Activated CD8-positive, alpha-beta T cell treated with anti-CD3 and anti-CD28 coated beads for 36 hours (primary cell): ENCODE measurements at regions not wholly inside any gene's neighbourhood (a gene's known extent, or its start where the extent isn't known, plus 50 kb on each side); places are given as distances from the start of the nearest gene placed in this dataset.

Experiments used
- ATAC-seq: fragments of 200-7000 bp; cut with Tn5 transposase; one replicate; pipeline ENCODE4 v1.10.0; 2021; ENCODE audit warnings: mild to moderate bottlenecking, moderate library complexity
- CTCF ChIA-PET: fragments of 350-600 bp; sonication (Branson Sonifier 250); formaldehyde crosslinking; loops from one replicate; lab custom pipeline; 2021; ENCODE audit warnings: antibody characterized with exemption; lab: Charles Lee
- POLR2A ChIA-PET: fragments of 350-600 bp; sonication (Branson Sonifier 250); formaldehyde crosslinking; loops from one replicate; lab custom pipeline; 2021; ENCODE audit warnings: antibody characterized with exemption; lab: Charles Lee
- DNase-seq: peaks from one replicate; pipeline ENCODE4 v3.0.0-alpha.2; 2020
- H3K27ac Mint-ChIP-seq: one replicate; pipeline ENCODE4 v1.8.0; 2021; ENCODE audit warnings: mild to moderate bottlenecking, mixed read lengths
- H3K27me3 Mint-ChIP-seq: one replicate; pipeline ENCODE4 v1.8.0; 2021; ENCODE audit warnings: mixed read lengths
- H3K36me3 Mint-ChIP-seq: one replicate; pipeline ENCODE4 v1.8.0; 2021; ENCODE audit warnings: low read depth, mixed read lengths
- H3K4me1 Mint-ChIP-seq: one replicate; pipeline ENCODE4 v1.8.0; 2021; ENCODE audit warnings: low read depth, mixed read lengths
- H3K4me3 Mint-ChIP-seq: one replicate; pipeline ENCODE4 v1.8.0; 2021; ENCODE audit warnings: mild to moderate bottlenecking, moderate library complexity, mixed read lengths
- H3K9me3 Mint-ChIP-seq: one replicate; pipeline ENCODE4 v1.8.0; 2021; ENCODE audit warnings: mixed read lengths
- intact Hi-C: fragments of 100-400 bp; cut with micrococcal nuclease; formaldehyde crosslinking; loops from one replicate; pipeline ENCODE4 v1.10.0; 2022
- TF ChIP-seq, protein P1 (sequence below): fragments of 200-600 bp; IDR thresholded peaks from one replicate; pipeline ENCODE4 v1.8.0; 2022; ENCODE audit warnings: antibody characterized with exemption, mild to moderate bottlenecking

DNA sequence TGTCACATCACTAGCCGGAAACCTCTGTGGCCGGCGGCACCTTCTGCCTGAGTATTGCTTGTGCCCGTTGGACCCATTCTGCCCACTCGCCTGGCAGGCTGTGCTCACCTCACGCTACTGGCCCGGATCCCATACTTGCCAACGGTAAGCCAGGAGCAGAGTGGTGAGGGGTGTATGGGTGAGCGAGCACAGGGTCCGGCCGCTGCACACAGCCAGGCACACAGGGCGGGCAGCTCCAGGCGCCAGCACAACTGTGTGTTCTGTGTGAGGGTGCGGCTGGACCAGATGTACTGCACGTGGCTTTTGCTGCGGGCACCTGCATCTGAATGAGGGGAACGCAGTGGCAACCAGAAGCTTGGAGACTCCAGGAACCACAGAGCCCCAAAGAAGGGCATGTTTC, 455.7 kb downstream of the CDH8 start:
- DNase-seq (no peak), ATAC-seq (no peak)
- H3K27me3 Mint-ChIP-seq: no peaks in the 10 kb centered on the region
- H3K4me3 Mint-ChIP-seq: no peak overlapping the region
- ChIA-PET POLR2A (no interaction called here), CTCF (no interaction called here)
- H3K27ac Mint-ChIP-seq: no peak overlapping the region
- no peaks in the 10 kb centered on the region for H3K4me1 Mint-ChIP-seq
- intact Hi-C loops: no loop called here
- peaks cover 15% of the 10 kb centered on the region for H3K9me3 Mint-ChIP-seq
- TF ChIP-seq, protein P1, sequence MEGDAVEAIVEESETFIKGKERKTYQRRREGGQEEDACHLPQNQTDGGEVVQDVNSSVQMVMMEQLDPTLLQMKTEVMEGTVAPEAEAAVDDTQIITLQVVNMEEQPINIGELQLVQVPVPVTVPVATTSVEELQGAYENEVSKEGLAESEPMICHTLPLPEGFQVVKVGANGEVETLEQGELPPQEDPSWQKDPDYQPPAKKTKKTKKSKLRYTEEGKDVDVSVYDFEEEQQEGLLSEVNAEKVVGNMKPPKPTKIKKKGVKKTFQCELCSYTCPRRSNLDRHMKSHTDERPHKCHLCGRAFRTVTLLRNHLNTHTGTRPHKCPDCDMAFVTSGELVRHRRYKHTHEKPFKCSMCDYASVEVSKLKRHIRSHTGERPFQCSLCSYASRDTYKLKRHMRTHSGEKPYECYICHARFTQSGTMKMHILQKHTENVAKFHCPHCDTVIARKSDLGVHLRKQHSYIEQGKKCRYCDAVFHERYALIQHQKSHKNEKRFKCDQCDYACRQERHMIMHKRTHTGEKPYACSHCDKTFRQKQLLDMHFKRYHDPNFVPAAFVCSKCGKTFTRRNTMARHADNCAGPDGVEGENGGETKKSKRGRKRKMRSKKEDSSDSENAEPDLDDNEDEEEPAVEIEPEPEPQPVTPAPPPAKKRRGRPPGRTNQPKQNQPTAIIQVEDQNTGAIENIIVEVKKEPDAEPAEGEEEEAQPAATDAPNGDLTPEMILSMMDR: no peak
- no peaks in the 10 kb centered on the region for H3K36me3 Mint-ChIP-seq

DNA sequence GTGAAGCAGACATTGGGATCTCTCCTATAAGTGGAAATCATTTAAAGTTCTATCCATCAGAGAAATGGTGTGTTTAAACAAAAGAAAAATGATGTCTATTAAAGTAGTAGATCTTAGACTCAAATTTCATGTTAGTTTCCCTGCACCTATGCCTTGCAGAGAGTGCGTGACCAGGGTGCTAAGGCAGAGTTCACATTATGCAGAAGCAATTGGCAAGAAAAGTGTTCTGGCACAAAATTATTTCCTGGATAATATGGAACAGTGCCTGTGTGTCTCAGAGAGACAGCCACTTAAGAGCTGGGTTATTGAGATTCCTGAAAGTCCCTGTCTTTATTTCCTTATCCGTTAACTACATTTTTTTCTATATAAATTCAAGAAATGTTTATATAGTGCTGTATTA, 457.0 kb downstream of the CDH8 start:
- no peaks in the 10 kb centered on the region for H3K36me3 Mint-ChIP-seq
- DNase-seq: no peak
- no peak overlapping the region for H3K27ac Mint-ChIP-seq
- no peaks in the 10 kb centered on the region for H3K27me3 Mint-ChIP-seq
- TF ChIP-seq, protein P1: no peak
- ATAC-seq: no peak
- intact Hi-C loops: no loop called here
- CTCF ChIA-PET: no interaction called here
- no peaks in the 10 kb centered on the region for H3K4me1 Mint-ChIP-seq
- H3K9me3 Mint-ChIP-seq: peaks cover 16% of the 10 kb centered on the region
- H3K4me3 Mint-ChIP-seq: no peak overlapping the region
- POLR2A ChIA-PET: no interaction called here

DNA sequence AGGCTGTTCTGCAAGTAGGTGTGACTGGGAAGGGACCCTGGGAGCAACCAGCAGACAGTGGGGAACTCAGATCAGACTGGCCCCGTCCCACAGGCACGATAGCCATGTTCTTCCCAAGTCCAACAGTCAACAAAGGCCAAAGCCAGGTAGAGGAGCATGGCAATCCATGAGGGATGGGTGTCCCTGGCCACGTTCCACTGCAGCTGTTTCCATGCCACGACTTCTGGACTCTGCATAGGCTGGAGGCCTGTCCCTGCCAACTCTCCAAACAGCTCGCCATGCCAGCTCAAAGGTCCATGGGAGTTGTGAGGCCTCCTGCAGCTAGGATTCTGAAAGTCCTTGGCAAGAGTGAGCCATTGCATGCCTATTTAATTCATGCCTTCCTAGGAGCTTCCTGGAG, 459.8 kb downstream of the CDH8 start:
- TF ChIP-seq, protein P1: no peak
- H3K4me3 Mint-ChIP-seq: no peak overlapping the region
- POLR2A ChIA-PET: no interaction called here
- no peaks in the 10 kb centered on the region for H3K4me1 Mint-ChIP-seq
- CTCF ChIA-PET: no interaction called here
- DNase-seq (no peak), ATAC-seq (no peak)
- H3K9me3 Mint-ChIP-seq: peaks cover 29% of the 10 kb centered on the region
- intact Hi-C loops: no loop called here
- H3K27me3 Mint-ChIP-seq: no peaks in the 10 kb centered on the region
- no peak overlapping the region for H3K27ac Mint-ChIP-seq
- no peaks in the 10 kb centered on the region for H3K36me3 Mint-ChIP-seq

DNA sequence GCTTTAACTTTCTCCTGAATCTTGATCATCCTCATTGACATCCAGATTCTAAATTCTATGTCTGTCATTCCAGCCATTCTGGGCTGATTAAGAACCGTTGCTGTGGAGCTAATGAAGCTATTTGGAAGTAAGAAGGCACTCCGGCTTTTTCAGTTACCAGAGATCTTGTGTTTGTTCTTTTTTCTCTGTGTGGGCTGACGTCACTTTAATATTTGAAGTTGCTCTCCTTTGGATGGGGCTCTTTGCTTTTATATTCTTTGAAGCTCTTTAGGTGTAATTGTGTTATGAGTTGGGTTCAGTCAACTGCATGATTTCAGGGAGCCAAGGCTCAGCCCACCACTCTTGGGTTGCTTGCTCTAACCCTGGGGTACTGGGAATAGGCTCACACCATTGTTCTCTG, 460.6 kb downstream of the CDH8 start:
- Mint-ChIP-seq H3K4me3 (no peak overlapping the region), H3K36me3 (no peaks in the 10 kb centered on the region), H3K27ac (no peak overlapping the region), H3K9me3 (peaks cover 31% of the 10 kb centered on the region), H3K4me1 (no peaks in the 10 kb centered on the region), H3K27me3 (no peaks in the 10 kb centered on the region)
- ChIA-PET CTCF (no interaction called here), POLR2A (no interaction called here)
- DNase-seq (no peak), ATAC-seq (no peak)
- TF ChIP-seq, protein P1: no peak
- intact Hi-C loops: no loop called here

DNA sequence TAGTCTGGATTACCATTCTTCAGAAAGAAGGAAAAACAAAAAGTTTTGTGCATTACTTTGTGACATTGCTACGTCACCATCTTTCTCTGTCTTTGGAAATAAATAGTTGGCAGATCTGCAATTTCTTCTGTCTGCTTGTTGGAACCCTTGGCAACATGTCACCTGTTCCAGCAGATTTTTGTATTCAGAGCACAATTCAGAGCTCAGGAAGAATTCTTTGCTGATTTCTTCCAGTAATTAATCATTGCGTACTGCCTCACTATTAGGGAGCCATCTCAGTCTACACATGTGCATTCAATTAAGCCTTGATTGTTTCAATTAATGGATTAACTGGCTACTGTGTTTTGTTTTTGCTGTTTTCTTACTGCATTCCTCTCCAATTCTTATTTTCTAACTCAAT, 467.2 kb downstream of the CDH8 start:
- H3K4me3 Mint-ChIP-seq: no peak overlapping the region
- H3K27ac Mint-ChIP-seq: no peak overlapping the region
- ATAC-seq (no peak), DNase-seq (no peak)
- intact Hi-C loops: no loop called here
- H3K36me3 Mint-ChIP-seq: no peaks in the 10 kb centered on the region
- ChIA-PET POLR2A (no interaction called here), CTCF (no interaction called here)
- TF ChIP-seq, protein P1: no peak
- H3K27me3 Mint-ChIP-seq: no peaks in the 10 kb centered on the region
- H3K9me3 Mint-ChIP-seq: peaks cover 28% of the 10 kb centered on the region
- H3K4me1 Mint-ChIP-seq: no peaks in the 10 kb centered on the region
